WERI-Rb-1 (cell line): ENCODE measurements at regions not wholly inside any gene's neighbourhood (a gene's known extent, or its start where the extent isn't known, plus 50 kb on each side); places are given as distances from the start of the nearest gene placed in this dataset.
"Not testable (repeated sequence)": the region's sequence is repeated elsewhere in the genome, so short reads cannot be mapped to it uniquely, and the experiment has no call there.

Experiments
- DNase-seq: peaks from one replicate; pipeline ENCODE4 v3.0.0-alpha.2; 2020
- H3K27ac ChIP-seq: fragments of 250-450 bp; sonication (Bioruptor Pico); 2 replicates; pipeline ENCODE4 v1.5.1; 2020; ENCODE audit warnings: mild to moderate bottlenecking, moderate library complexity
- H3K27me3 ChIP-seq: fragments of 250-450 bp; sonication (Bioruptor Pico); 2 replicates; pipeline ENCODE4 v1.5.1; 2021; ENCODE audit warnings: mild to moderate bottlenecking, low read depth, moderate library complexity; ENCODE audit not compliant: insufficient read depth, severe bottlenecking
- H3K36me3 ChIP-seq: fragments of 250-450 bp; sonication (Bioruptor Pico); 2 replicates; pipeline ENCODE4 v1.5.1; 2020; ENCODE audit warnings: mild to moderate bottlenecking, moderate library complexity
- H3K4me3 ChIP-seq: 2 replicates; pipeline ENCODE4 v1.5.1; 2011; ENCODE audit warnings: low read depth, mild to moderate bottlenecking, control low read depth, low read length
- H3K9me3 ChIP-seq: fragments of 250-450 bp; sonication (Bioruptor Pico); 2 replicates; pipeline ENCODE4 v1.5.1; 2021; ENCODE audit warnings: mild to moderate bottlenecking, moderate library complexity; ENCODE audit not compliant: severe bottlenecking
- CTCF ChIP-seq: IDR thresholded peaks from 2 replicates; pipeline ENCODE4 v1.5.1; 2011; ENCODE audit warnings: low read depth, mild to moderate bottlenecking, control low read depth, inconsistent platforms, low read length

- no peak overlapping the region for H3K4me3 ChIP-seq
- peaks cover 92% of the 10 kb centered on the region for H3K27me3 ChIP-seq
- DNase-seq: no peak
- TF ChIP-seq CTCF: no peak
- no peaks in the 10 kb centered on the region for H3K36me3 ChIP-seq
- H3K27ac ChIP-seq: no peak overlapping the region
- H3K9me3 ChIP-seq: peaks cover 48% of the 10 kb centered on the region
These were observed 1106.0 kb downstream of the RPIA start for GRCh38 chr2:89797320-89798038.

- peaks cover 98% of the 10 kb centered on the region for H3K27me3 ChIP-seq
- H3K36me3 ChIP-seq, H3K27ac ChIP-seq, H3K4me3 ChIP-seq, DNase-seq: not testable (repeated sequence)
- H3K9me3 ChIP-seq: peaks cover 71% of the 10 kb centered on the region
These were observed 1109.7 kb downstream of the RPIA start for GRCh38 chr2:89801207-89801606.

DNA sequence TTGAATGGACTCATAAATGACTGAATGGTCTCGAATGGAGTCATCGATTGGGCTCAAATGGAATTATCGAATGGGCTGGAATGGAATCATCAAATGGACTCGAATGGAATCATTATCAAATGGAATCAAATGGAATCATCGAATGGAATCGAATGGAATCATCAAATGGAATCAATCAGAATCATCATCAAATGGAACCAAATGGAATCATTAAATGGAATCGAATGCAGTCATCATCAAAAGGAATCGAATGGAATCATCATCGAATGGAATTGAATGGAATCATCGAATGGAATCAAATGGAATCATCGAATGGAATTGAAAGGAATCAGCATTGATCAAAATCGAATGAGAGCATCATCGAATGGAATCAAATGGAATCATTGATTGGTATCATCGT is 1114.9 kb downstream of the RPIA start:
- H3K4me3 ChIP-seq: not testable (repeated sequence)
- Histone ChIP-seq H3K27me3 (peaks cover 52% of the 10 kb centered on the region), H3K9me3 (peaks cover 46% of the 10 kb centered on the region)

GRCh38 chr2:89811295-89811694 is 1119.8 kb downstream of the RPIA start:
- peaks cover 3% of the 10 kb centered on the region for H3K27me3 ChIP-seq
- no peak overlapping the region for H3K27ac ChIP-seq
- H3K9me3 ChIP-seq: peaks cover 44% of the 10 kb centered on the region
- no peak for TF ChIP-seq CTCF
- no peaks in the 10 kb centered on the region for H3K36me3 ChIP-seq
- no peak overlapping the region for H3K4me3 ChIP-seq
- no peak for DNase-seq

More for the DNA sequence above, 1114.9 kb downstream of the RPIA start:
- DNase-seq, H3K27ac ChIP-seq, H3K36me3 ChIP-seq: not testable (repeated sequence)

DNA sequence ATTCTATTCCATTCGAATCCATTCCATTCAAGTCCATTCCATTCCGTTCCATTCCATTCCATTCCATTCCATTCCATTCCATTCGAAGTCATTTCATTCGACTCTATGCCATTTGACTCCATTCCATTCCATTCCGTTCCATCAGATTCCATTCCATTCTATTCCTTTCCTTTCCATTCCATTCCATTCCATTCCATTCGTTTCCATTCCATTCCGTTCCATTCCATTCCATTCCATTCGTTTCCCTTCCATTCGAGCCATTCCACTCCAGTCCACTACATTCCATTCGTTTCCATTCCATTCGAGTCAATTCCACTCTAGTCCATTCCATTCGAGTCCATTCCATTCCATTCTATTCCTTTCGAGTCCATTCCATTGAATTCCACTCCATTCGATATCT is 1120.4 kb downstream of the RPIA start:
- H3K27ac ChIP-seq, H3K27me3 ChIP-seq, H3K4me3 ChIP-seq, DNase-seq, H3K36me3 ChIP-seq: not testable (repeated sequence)
- peaks cover 44% of the 10 kb centered on the region for H3K9me3 ChIP-seq

DNA sequence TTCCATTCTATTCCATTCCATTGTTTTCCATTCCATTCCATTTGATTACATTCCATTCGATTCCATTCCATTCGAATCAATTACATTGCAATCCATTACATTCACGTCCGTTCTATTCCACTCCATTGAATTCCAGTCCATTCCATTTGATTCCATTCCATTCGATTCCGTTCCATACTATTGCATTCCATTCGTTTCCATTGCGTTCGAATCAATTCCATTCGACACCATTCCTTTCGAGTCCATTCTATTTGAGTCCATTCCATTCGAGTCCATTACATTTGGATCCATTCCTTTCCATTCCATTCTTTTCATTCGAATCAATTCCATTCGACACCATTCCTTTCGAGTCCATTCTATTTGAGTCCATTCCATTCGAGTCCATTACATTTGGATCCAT is 1122.9 kb downstream of the RPIA start:
- not testable (repeated sequence) for H3K36me3 ChIP-seq, H3K27me3 ChIP-seq, H3K27ac ChIP-seq, DNase-seq, H3K4me3 ChIP-seq
- peaks cover 49% of the 10 kb centered on the region for H3K9me3 ChIP-seq

GRCh38 chr2:89818873-89819272 is 1127.4 kb downstream of the RPIA start:
- H3K36me3 ChIP-seq: no peaks in the 10 kb centered on the region

More at GRCh38 chr2:89818873-89819272, 1127.4 kb downstream of the RPIA start:
- Histone ChIP-seq H3K9me3 (peaks cover 23% of the 10 kb centered on the region), H3K27me3 (no peaks in the 10 kb centered on the region), H3K4me3 (no peak overlapping the region), H3K27ac (no peak overlapping the region)
- DNase-seq: no peak
- TF ChIP-seq CTCF: no peak
